MG63 (cell line): ENCODE measurements at regions not wholly inside any gene's neighbourhood (a gene's known extent, or its start where the extent isn't known, plus 50 kb on each side); places are given as distances from the start of the nearest gene placed in this dataset.

Experiments
- DNase-seq: peaks from one replicate; pipeline ENCODE4 v3.0.0-alpha.2; 2020
- H3K27me3 ChIP-seq: fragments of 250-450 bp; sonication (Bioruptor Pico); 2 replicates; pipeline ENCODE4 v1.5.1; 2020; ENCODE audit warnings: mild to moderate bottlenecking, moderate library complexity
- H3K36me3 ChIP-seq: fragments of 250-450 bp; sonication (Bioruptor Pico); 2 replicates; pipeline ENCODE4 v1.5.1; 2020; ENCODE audit warnings: mild to moderate bottlenecking, moderate library complexity
- H3K4me3 ChIP-seq: fragments of 250-450 bp; sonication (Bioruptor Pico); 2 replicates; pipeline ENCODE4 v1.5.1; 2020; ENCODE audit warnings: mild to moderate bottlenecking, moderate library complexity
- H3K9me3 ChIP-seq: fragments of 250-450 bp; sonication (Bioruptor Pico); 2 replicates; pipeline ENCODE4 v1.5.1; 2020; ENCODE audit warnings: mild to moderate bottlenecking, moderate library complexity

DNA sequence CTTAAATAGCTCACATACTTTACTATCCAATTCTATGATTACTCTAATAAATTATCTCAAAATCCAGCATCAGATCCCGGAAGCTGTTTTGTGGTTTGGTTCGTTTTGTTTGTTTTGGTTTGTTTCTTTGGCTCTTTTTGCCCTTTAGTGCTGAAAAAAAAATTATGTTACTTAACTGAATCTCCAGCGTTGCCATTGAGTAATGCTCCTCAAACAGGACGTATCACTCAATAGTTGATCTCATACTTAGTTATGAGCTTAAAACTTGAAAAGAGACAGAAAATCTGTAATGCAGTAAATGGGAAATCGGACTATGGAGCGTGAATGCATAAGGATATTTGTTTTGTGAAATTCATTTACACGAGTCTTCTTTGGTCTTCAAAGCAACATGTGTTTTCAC lies 533.8 kb upstream of the TMPRSS15 start:
- Histone ChIP-seq H3K9me3 (no peaks in the 10 kb centered on the region), H3K27me3 (no peaks in the 10 kb centered on the region), H3K4me3 (no peak overlapping the region), H3K36me3 (no peaks in the 10 kb centered on the region)
- no peak for DNase-seq

DNA sequence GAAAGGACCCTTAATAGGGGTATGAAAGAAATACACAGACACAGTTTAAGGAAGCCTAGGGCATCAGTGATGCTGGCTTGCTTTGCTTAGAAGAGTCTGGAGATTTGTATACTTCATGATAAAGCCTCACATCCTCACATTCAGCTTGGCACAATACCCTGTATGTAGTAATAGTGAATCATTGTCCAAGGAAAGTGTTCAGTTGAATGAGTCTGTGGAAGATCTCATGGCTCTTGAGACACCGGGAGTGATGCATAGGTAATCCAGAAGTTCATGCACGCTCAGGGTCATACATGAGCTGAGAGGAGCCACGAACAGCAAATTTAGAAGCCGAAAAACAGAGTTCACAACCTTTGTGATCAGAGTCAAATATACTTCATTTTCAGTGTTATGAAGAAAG lies 537.2 kb upstream of the TMPRSS15 start:
- Histone ChIP-seq H3K36me3 (no peaks in the 10 kb centered on the region), H3K4me3 (no peak overlapping the region), H3K27me3 (no peaks in the 10 kb centered on the region), H3K9me3 (no peaks in the 10 kb centered on the region)
- DNase-seq, result peak; percentile 15

DNA sequence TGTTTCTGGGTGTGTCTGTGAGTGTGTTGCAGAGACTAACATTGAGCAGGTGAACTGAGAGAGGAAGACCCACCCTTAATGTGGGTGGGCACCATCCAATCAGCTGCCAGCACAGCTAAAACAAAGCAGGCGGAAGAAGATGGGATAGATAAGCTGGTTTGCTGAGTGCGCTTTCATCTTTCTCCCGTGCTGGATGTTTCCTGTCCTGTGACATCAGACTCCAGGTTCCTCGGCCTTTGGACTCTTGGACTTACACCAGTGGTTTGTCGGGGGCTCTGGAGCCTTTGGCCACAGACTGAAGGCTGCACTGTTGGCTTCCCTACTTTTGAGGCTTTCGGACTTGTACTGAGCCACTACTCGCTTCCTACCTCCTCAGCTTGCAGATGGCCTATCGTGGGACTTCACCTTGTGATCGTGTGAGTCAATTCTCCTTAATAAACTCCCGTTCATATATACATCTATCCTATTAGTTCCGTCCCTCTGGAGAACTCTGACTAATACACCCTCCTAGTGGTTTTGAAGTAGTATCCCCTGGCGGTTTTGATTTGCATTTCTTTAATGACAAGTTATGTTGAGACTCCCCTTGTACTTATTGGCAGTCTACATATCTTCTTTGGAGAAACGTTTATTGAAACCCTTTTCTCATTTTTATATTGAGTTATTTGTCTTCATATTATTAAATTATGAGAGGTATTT lies 546.6 kb upstream of the TMPRSS15 start:
- no peaks in the 10 kb centered on the region for H3K9me3 ChIP-seq
- H3K4me3 ChIP-seq, result no peak overlapping the region
- H3K36me3 ChIP-seq, result no peaks in the 10 kb centered on the region
- DNase-seq, result no peak
- H3K27me3 ChIP-seq, result no peaks in the 10 kb centered on the region

DNA sequence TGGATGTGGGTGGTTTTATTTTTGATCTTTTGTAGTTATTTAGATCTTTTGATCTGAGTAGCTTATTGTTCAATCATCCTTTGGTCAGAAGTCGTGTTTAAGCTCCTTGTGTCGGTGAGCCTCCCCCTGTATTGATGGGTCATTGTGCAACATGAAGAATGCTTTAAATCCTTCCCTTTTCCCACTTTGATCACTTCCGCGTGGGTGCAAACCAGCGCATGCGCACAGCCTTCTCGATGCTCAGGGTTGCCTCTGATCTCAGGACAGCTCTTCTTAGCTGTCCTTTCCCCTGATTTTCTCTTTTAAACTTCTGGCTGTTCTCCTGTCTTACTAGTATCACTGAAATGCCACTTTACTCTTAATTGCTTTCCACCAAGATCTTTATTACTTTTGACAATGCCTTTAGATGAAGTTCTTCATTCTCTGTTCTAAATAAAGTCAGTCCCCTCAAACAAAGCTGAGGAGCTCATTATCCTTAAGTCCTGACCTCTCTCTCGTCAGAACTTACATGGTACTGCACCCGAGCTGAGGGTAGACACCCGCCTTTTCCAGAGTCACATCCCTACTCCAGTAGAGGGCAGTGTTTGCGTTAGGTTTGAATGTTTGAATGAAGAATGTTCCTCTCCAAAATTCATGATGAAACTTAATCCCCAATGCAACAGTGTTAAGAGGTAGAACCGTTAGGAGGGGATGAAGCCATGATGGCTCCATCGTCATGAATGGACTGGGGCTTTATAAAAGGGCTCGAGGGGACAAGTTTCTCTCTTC lies 547.9 kb upstream of the TMPRSS15 start:
- Histone ChIP-seq H3K27me3 (no peaks in the 10 kb centered on the region), H3K4me3 (no peak overlapping the region), H3K36me3 (no peaks in the 10 kb centered on the region), H3K9me3 (no peaks in the 10 kb centered on the region)
- no peak for DNase-seq

DNA sequence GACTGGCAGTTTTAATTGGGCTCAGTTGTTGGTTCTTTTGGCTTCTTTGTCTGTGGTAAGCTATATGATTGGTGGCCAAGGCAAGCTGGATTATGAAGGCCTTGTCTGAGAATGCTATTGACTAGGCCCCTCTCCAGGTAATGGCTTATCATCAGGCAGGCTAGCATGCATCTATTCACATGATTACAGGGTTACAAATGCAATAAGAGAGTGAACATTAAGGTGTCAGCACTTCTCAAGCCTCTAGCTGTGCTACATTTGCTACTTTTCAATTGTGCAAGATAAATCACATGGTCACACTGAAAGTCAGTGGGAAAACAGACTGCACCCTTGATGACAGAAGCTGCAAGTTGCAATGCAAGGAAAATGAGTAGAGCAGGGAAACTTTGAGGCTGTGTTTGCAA lies 550.9 kb upstream of the TMPRSS15 start:
- Histone ChIP-seq H3K4me3 (no peak overlapping the region), H3K36me3 (no peaks in the 10 kb centered on the region), H3K27me3 (no peaks in the 10 kb centered on the region), H3K9me3 (no peaks in the 10 kb centered on the region)
- no peak for DNase-seq

DNA sequence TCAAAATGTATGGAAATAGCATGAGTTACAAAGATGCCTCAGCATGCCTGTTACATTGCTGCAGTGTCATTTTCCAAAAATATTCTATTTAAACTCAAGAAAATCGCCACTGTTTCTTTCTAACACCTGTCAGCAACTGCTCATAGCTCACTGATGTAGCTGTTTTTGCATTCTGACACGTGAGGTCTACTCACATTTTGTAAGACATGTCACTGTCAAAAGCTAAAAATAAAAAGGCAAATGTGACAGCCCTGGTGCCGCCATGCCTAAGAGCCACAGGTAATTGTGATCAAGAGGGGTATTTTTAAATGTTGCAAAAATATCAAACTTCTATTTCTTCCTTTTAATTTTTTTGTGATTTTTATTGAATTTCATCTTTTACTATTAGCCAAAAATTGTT lies 556.2 kb upstream of the TMPRSS15 start:
- Histone ChIP-seq H3K9me3 (no peaks in the 10 kb centered on the region), H3K27me3 (no peaks in the 10 kb centered on the region), H3K4me3 (no peak overlapping the region), H3K36me3 (no peaks in the 10 kb centered on the region)
- DNase-seq, result no peak

DNA sequence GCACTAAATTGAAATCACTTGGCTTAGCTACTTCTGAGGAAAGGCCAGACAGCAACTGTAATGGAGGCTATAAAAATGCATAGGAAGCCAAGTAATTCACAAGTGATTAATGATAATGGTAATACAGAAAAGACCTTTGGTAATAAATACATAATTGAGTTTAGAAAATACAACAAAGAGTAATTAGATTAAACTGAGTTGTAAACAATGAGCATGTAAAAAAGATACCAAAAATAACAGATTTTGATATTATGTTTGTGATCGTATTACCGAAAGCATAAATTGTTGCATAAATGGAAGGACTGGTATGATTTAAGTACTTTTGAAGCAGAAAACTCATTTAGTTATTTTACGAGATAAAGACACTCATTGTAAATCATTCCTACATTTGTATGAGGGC lies 556.7 kb upstream of the TMPRSS15 start:
- H3K27me3 ChIP-seq, result no peaks in the 10 kb centered on the region
- no peaks in the 10 kb centered on the region for H3K9me3 ChIP-seq
- DNase-seq, result no peak
- H3K4me3 ChIP-seq, result no peak overlapping the region
- H3K36me3 ChIP-seq, result no peaks in the 10 kb centered on the region

DNA sequence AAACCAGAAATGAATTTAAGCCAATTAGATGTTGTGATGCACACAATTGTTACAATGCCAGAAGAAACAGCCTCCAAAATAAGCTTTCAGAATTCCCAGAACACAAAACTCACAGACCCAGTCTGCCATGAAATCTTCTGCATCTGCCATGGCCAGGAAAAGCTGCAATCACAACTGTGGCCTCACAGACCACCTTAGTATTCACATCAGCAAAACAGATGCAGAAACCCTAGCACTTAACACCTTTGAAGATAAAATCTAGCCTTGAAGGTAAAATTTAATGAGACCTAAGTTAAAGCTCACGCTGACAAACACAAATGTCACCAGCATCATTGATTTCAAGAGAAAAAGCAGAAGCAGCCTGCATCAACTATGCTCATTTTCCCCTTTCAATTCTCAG lies 566.8 kb upstream of the TMPRSS15 start:
- H3K27me3 ChIP-seq, result no peaks in the 10 kb centered on the region
- no peaks in the 10 kb centered on the region for H3K9me3 ChIP-seq
- H3K4me3 ChIP-seq, result no peak overlapping the region
- no peaks in the 10 kb centered on the region for H3K36me3 ChIP-seq
- DNase-seq, result no peak

DNA sequence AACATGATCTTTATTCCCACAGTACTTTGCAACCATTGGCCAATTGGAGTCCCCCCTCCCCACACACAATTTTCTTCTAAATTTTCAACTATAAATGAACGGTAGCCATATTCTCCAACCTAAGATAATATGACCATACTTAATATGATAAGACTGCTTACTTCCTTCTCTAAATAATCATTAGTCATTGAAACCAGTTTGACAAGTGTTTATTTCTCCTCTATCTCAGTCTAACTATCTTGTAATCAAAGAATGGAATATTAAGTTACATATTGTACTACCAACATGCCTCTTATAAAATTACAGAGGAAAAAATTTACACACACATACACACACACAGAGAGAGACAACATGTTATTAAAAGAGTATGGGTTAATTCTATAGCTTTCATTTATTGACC lies 567.4 kb upstream of the TMPRSS15 start:
- H3K9me3 ChIP-seq, result no peaks in the 10 kb centered on the region
- H3K36me3 ChIP-seq, result no peaks in the 10 kb centered on the region
- H3K27me3 ChIP-seq, result no peaks in the 10 kb centered on the region
- H3K4me3 ChIP-seq, result no peak overlapping the region
- no peak for DNase-seq

DNA sequence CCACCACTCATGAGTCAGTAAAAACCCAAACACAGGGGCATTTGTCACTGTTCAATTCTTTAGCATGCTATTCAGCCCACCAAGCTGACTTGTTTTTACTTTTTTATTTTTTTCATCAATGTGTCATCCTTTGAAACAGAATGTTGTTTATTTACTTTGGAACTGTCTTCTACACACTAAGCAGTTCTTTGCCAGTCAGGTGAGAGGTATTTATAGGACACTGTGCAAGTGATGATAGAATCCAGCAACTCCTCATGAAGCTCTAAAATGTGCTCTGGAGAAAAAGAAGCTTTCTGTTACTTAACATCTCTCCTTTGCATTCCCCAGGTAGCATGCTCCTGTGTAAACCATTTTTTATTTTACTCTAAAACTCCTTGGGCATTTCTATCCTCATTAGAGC lies 582.0 kb upstream of the TMPRSS15 start:
- H3K27me3 ChIP-seq, result no peaks in the 10 kb centered on the region
- H3K36me3 ChIP-seq, result no peaks in the 10 kb centered on the region
- DNase-seq, result no peak
- no peak overlapping the region for H3K4me3 ChIP-seq
- 0 out of 2 replicates have a peak, but pooled peaks cover 3% of the 10 kb centered on the region for H3K9me3 ChIP-seq

DNA sequence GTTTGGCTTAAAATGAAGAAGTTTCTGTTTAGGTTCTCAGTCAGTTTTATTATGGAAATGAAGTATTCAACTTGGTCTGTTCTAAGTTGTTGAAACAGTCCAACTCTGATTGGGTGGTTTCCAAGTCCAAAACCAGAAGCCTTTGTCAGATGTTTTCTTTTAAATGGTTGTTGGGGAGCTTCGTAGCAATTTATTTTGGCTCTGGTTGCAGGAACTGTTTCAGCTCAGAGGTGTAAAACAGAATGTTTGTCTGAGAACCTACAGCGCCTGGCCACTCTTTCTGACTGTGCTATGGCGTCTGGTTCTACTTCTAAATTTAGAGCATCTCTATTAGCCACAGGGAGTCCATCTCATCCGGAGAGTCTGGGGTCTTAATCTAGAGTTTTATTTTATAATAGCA lies 582.6 kb upstream of the TMPRSS15 start:
- no peak overlapping the region for H3K4me3 ChIP-seq
- no peak for DNase-seq
- H3K9me3 ChIP-seq, result 0 out of 2 replicates have a peak, but pooled peaks cover 3% of the 10 kb centered on the region
- H3K27me3 ChIP-seq, result no peaks in the 10 kb centered on the region
- H3K36me3 ChIP-seq, result no peaks in the 10 kb centered on the region

DNA sequence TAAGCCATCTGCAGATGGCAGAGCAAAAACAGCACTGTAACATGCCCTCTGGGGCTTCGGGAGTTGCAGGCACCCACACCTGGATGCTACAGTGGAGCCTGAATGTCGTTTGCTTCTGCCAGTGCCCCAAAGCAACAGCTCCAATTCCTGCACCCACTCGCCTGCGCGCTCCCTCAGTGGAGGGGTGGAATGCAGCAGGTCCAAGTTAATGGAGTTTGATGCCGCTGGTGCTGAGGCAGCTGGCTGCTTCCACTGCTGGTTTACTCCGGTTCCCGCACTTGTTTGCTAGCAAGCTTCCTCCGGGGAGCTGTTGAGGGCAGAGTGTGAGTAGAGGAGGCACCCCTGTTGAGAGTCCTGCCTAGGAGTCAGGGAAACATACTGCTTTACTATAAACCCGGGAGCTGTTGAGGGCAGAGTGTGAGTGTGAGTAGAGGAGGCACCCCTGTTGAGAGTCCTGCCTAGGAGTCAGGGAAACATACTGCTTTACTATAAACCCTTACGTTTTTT lies 584.0 kb upstream of the TMPRSS15 start:
- H3K9me3 ChIP-seq, result 0 out of 2 replicates have a peak, but pooled peaks cover 3% of the 10 kb centered on the region
- H3K27me3 ChIP-seq, result no peaks in the 10 kb centered on the region
- no peaks in the 10 kb centered on the region for H3K36me3 ChIP-seq
- no peak overlapping the region for H3K4me3 ChIP-seq
- no peak for DNase-seq

DNA sequence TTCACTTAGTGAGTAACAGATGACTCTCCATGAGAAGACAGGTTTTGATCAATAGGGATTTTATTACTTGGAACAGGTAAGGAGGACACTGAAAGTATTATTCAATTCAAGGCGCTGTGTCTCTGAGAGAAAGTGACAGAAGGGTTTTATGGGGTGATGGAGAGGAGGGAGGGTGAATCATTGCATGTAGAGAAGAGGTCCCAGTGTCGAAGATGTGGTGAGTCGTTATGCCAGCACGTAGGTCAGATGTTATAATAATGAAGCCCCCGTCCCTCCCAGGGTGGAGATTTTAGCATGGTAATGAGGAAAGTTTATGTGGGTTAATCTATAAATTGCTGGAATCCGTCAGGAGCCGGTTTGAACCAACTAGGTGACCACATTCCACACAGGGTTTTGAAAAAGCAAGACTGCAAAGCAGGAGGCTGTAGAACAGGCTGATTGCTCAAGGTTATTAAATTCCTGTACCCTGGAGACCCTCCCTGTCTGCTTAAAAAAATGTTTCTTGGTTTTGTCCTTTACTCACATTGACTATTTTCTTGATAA lies 586.4 kb upstream of the TMPRSS15 start:
- Histone ChIP-seq H3K36me3 (no peaks in the 10 kb centered on the region), H3K4me3 (no peak overlapping the region), H3K9me3 (no peaks in the 10 kb centered on the region), H3K27me3 (no peaks in the 10 kb centered on the region)
- no peak for DNase-seq

DNA sequence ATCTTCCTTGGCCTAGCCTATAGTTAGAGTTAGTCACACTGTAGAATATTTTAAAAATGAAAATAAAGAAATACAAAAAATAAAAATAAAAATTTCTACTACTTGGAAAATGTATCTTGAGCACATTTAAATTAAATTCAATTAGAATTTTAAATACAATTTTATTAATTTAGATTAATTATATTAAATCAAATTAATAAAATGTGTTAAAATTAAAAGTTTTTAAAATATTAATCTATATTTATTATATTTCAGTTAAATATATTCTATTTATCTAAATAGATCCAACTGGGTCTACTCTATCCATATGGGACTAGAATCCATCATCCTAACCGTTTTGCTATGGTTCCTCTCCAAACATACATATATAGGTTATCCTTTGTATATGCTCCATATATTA lies 588.3 kb upstream of the TMPRSS15 start:
- no peaks in the 10 kb centered on the region for H3K9me3 ChIP-seq
- no peaks in the 10 kb centered on the region for H3K36me3 ChIP-seq
- H3K4me3 ChIP-seq, result no peak overlapping the region
- H3K27me3 ChIP-seq, result no peaks in the 10 kb centered on the region
- DNase-seq, result no peak

DNA sequence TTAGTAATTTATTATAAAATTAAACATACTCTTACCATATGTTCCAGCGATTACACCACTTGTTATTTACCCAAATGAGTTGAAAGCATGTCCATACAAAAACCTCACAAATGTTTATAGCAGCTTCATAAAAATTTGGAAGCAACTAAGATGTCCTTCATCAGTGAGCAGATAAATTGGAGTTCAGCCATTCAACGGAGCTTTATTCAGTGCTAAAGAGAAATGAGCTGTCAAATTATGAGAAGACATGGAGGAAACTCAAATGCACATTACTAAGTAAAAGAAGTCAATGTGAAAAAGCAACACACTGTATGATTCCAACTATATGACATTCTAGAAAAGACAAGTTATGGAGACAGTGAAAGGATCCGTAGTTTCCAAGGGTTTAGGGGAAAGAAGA lies 606.7 kb upstream of the TMPRSS15 start:
- H3K9me3 ChIP-seq, result no peaks in the 10 kb centered on the region
- H3K27me3 ChIP-seq, result no peaks in the 10 kb centered on the region
- no peaks in the 10 kb centered on the region for H3K36me3 ChIP-seq
- no peak for DNase-seq
- H3K4me3 ChIP-seq, result no peak overlapping the region

DNA sequence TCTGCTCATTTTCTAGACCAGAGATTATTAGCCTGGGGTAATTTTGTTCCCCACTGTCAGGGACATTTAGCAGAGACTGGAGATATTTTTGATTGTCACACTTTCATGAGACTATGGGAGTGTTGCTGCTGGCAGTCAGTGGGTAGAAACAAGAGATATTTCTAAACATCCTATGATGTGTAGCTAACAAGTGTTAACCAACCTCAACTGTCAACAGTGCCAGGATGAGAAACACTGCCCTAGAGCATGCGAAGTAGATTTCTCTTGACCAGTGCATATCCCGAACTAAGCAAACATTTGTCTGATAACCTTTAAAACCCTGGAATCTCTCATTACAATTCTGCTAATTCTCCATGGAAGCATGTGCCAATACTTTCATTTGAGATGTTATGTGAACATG lies 607.4 kb upstream of the TMPRSS15 start:
- H3K9me3 ChIP-seq, result no peaks in the 10 kb centered on the region
- no peak overlapping the region for H3K4me3 ChIP-seq
- H3K27me3 ChIP-seq, result no peaks in the 10 kb centered on the region
- no peak for DNase-seq
- H3K36me3 ChIP-seq, result no peaks in the 10 kb centered on the region

DNA sequence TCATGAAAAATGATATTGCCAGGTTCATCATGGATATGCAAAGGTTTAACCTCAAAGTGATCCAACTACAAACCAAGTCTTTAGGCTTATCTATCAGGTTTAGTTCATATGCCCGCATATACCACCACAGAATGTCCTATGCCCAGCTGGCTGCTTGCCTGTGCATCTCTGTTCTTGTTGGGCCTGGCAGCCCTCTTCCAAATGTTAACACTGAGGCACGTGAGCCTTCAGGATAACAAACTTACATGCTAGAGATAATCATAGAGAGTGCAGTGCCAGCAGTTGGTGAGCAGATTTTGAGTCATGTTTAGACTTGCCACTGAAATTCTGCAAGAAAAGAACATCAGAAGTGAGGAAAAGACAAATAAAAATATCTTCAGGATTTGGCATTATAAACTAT lies 607.9 kb upstream of the TMPRSS15 start:
- Histone ChIP-seq H3K27me3 (no peaks in the 10 kb centered on the region), H3K4me3 (no peak overlapping the region)
- peak; percentile 18 for DNase-seq

DNA sequence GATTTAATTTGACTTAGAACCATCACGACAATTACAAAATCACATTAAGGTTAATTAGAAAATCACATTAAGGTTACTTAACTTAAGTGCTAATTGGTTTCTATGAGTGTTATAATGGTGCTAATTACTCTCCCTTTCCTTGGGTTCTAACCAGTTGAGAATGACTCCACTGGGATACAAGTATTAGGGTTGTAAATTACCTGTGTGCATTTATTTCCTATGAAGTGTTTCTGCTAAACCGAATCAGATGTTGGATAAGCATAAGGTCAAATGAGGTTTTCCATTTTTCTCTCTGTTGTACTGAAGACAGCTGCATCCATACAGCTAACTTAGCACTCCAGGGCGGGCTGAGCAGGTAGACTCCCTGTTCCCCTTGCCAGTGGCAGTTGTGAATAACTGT lies 610.3 kb upstream of the TMPRSS15 start:
- no peaks in the 10 kb centered on the region for H3K36me3 ChIP-seq
- H3K4me3 ChIP-seq, result no peak overlapping the region
- no peak for DNase-seq
- H3K27me3 ChIP-seq, result no peaks in the 10 kb centered on the region
- H3K9me3 ChIP-seq, result no peaks in the 10 kb centered on the region

More for the DNA sequence above, 607.9 kb upstream of the TMPRSS15 start:
- Histone ChIP-seq H3K9me3 (no peaks in the 10 kb centered on the region), H3K36me3 (no peaks in the 10 kb centered on the region)
